ENCODE measurements at regions not wholly inside any gene's neighbourhood (a gene's known extent, or its start where the extent isn't known, plus 50 kb on each side); places are given as distances from the start of the nearest gene placed in this dataset.

GRCh38 chr12:78387721-78388120, 476.9 kb upstream of the SYT1 start:
- TF ChIP-seq, protein P1, sequence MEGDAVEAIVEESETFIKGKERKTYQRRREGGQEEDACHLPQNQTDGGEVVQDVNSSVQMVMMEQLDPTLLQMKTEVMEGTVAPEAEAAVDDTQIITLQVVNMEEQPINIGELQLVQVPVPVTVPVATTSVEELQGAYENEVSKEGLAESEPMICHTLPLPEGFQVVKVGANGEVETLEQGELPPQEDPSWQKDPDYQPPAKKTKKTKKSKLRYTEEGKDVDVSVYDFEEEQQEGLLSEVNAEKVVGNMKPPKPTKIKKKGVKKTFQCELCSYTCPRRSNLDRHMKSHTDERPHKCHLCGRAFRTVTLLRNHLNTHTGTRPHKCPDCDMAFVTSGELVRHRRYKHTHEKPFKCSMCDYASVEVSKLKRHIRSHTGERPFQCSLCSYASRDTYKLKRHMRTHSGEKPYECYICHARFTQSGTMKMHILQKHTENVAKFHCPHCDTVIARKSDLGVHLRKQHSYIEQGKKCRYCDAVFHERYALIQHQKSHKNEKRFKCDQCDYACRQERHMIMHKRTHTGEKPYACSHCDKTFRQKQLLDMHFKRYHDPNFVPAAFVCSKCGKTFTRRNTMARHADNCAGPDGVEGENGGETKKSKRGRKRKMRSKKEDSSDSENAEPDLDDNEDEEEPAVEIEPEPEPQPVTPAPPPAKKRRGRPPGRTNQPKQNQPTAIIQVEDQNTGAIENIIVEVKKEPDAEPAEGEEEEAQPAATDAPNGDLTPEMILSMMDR (IDR thresholded peaks at IDR 0.05): no peak
- TF ChIP-seq POLR2A (IDR thresholded peaks at IDR 0.05): no peak
- no peak for TF ChIP-seq POLR2AphosphoS5 (IDR thresholded peaks at IDR 0.05)

Data from suprapubic skin (tissue), 4 donors.